A673 (cell line): ENCODE measurements at regions not wholly inside any gene's neighbourhood (a gene's known extent, or its start where the extent isn't known, plus 50 kb on each side); places are given as distances from the start of the nearest gene placed in this dataset.

Source experiments
- CTCF ChIP-seq: fragments of 300-800, 200-600 bp; sonication (generic); conservative IDR thresholded peaks from 2 replicates; pipeline ENCODE4 v1.5.1; 2017; ENCODE audit warnings: low read depth, mild to moderate bottlenecking, antibody characterized with exemption, low read length, moderate library complexity, mixed read lengths
- EZH2 ChIP-seq: fragments of 200-600 bp; sonication (generic); IDR thresholded peaks from 2 replicates; pipeline ENCODE4 v1.6.1; 2017; ENCODE audit warnings: borderline replicate concordance, low read depth, mild to moderate bottlenecking, mixed read lengths, antibody characterized with exemption, low read length; ENCODE audit not compliant: poor library complexity, severe bottlenecking

GRCh38 chr22:47301820-47302475 is 539.5 kb downstream of the TBC1D22A start:
- TF ChIP-seq EZH2 (no peak), CTCF (no peak)
